ENCODE measurements at regions not wholly inside any gene's neighbourhood (a gene's known extent, or its start where the extent isn't known, plus 50 kb on each side); places are given as distances from the start of the nearest gene placed in this dataset.

- no peak for TF ChIP-seq POLR2AphosphoS5 (IDR thresholded peaks at IDR 0.05; ENCODE audit: borderline replicate concordance, low read depth, low read length)
- TF ChIP-seq EZH2 (IDR thresholded peaks at IDR 0.05), result no peak
Measured at GRCh38 chr1:64388336-64388735, 81.6 kb upstream of the CACHD1 start.
